ENCODE measurements at regions not wholly inside any gene's neighbourhood (a gene's known extent, or its start where the extent isn't known, plus 50 kb on each side); places are given as distances from the start of the nearest gene placed in this dataset.

GRCh38 chr11:81380395-81380794 is 1353.3 kb downstream of the FAM181B start:
- TF ChIP-seq POLR2A (IDR thresholded peaks at IDR 0.05) (no peak), CTCF (IDR thresholded peaks at IDR 0.05) (no peak)
